Activated CD4-positive, alpha-beta memory T cell treated with anti-CD3 and anti-CD28 coated beads, Interleukin-2, amount 10 ng/mL, durations not matched to agents 7 days and 5 days (primary cell): ENCODE measurements at regions not wholly inside any gene's neighbourhood (a gene's known extent, or its start where the extent isn't known, plus 50 kb on each side); places are given as distances from the start of the nearest gene placed in this dataset.

ENCODE experiments used
- CTCF ChIA-PET: fragments of 350-600 bp; sonication (Branson Sonifier 250); formaldehyde crosslinking; loops from one replicate; lab custom pipeline; 2021; ENCODE audit warnings: antibody characterized with exemption, inconsistent platforms; lab: Charles Lee
- POLR2A ChIA-PET: fragments of 350-600 bp; sonication (Branson Sonifier 250); formaldehyde crosslinking; loops from one replicate; lab custom pipeline; 2021; ENCODE audit warnings: antibody characterized with exemption; lab: Charles Lee
- DNase-seq: peaks from one replicate; pipeline ENCODE4 v3.0.0-alpha.2; 2020
- H3K27ac Mint-ChIP-seq: one replicate; pipeline ENCODE4 v1.8.0; 2021; ENCODE audit warnings: mild to moderate bottlenecking, mixed read lengths
- H3K27me3 Mint-ChIP-seq: one replicate; pipeline ENCODE4 v1.8.0; 2021; ENCODE audit warnings: mixed read lengths
- H3K36me3 Mint-ChIP-seq: one replicate; pipeline ENCODE4 v1.8.0; 2021; ENCODE audit warnings: low read depth, mixed read lengths
- H3K4me1 Mint-ChIP-seq: one replicate; pipeline ENCODE4 v1.8.0; 2021; ENCODE audit warnings: mixed read lengths
- H3K4me3 Mint-ChIP-seq: one replicate; pipeline ENCODE4 v1.8.0; 2021; ENCODE audit warnings: mild to moderate bottlenecking, mixed read lengths
- H3K9me3 Mint-ChIP-seq: one replicate; pipeline ENCODE4 v1.8.0; 2021; ENCODE audit warnings: mixed read lengths

DNA sequence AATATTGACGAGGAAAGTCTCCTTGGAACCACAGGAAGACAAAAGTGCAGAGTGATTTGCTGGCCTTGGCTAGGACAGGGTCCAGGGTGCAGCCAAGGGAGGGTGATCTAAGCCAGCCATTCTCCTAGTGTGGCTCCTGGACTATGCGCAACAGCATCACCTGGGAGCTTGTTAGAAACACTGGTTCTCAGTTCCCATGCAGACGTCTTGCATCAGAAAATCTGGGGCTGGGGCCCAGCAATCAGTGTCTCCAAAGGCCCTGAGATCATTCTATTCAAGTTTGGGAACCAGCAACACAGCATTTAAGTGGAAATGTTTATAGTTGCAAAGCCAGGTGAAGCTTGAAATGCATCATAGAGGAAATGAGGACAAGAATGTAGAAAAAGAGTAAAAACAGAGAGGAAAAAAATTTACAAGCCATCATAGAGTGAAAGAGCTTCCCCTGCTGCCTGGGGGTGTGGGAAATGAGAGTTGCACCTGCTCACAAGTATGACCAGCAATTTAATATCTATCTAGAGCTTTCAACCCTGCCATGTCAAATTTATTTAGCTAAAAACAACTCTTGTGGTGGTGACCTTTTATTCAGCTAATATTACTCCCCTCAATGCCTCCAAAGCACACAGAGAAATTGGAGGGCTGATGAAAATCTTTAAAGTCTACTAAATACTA is 54.4 kb upstream of the SEC11C start:
- H3K27ac Mint-ChIP-seq, result no peak overlapping the region
- H3K36me3 Mint-ChIP-seq, result no peaks in the 10 kb centered on the region
- peaks cover 4% of the 10 kb centered on the region for H3K4me1 Mint-ChIP-seq
- H3K27me3 Mint-ChIP-seq, result peaks cover 18% of the 10 kb centered on the region
- POLR2A ChIA-PET, result no interaction called here
- H3K9me3 Mint-ChIP-seq, result no peaks in the 10 kb centered on the region
- CTCF ChIA-PET, result interaction anchor here (0.6 to 2.6 kb wide), 9 partner anchors 13 to 317 kb away, joined by 3 to 19 read pairs (median 4); no protein-coding TSS in a partner anchor
- no peak overlapping the region for H3K4me3 Mint-ChIP-seq
- DNase-seq, result no peak

DNA sequence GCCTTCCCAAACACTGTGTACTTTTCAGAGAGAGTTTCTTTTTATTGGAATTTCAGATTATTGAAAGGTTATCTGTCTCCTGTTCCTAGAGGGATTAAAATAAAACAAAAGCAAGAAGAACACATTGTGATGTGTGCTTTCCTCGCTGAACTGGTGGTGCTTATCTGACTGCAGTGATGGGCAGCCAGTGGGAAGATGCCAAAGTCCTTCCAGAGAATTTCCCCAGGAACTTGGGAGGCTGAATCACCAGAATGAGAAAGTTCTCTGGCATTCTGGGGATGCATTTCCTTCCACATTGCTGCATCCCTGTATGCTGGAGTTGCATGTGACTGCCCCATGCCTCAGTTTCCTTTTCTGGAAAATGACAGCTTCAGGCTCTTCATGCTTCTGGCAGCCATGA is 53.9 kb upstream of the SEC11C start:
- ChIA-PET CTCF (interaction anchor here (1.6 to 2.6 kb wide), 4 partner anchors 13 to 317 kb away, joined by 5 to 19 read pairs (median 11); no protein-coding TSS in a partner anchor), POLR2A (no interaction called here)
- no peak for DNase-seq
- Mint-ChIP-seq H3K36me3 (no peaks in the 10 kb centered on the region), H3K4me3 (no peak overlapping the region), H3K27ac (no peak overlapping the region), H3K9me3 (no peaks in the 10 kb centered on the region), H3K27me3 (peaks cover 18% of the 10 kb centered on the region), H3K4me1 (peaks cover 4% of the 10 kb centered on the region)

DNA sequence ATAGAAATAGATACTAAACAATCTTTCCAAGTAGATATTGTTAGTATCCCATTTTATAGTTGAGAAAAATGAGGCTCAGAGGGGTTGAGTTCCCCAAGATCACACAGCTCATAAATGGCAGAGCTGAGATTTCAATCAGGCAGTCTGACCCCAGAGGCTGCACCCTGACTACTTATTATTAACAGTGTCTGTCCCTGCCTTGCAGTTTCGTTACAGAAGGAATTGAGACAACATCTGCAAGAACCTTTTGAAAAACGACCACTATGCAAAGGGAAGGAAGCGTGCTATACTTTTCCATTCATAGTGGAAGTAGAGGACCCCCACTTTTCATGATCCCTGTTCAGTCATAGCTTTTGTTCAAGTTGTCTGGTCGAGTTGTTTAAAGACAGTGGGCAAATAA is 53.2 kb upstream of the SEC11C start:
- no peak overlapping the region for H3K4me3 Mint-ChIP-seq
- DNase-seq, result no peak
- CTCF ChIA-PET, result no interaction called here
- H3K9me3 Mint-ChIP-seq, result no peaks in the 10 kb centered on the region
- H3K36me3 Mint-ChIP-seq, result no peaks in the 10 kb centered on the region
- H3K4me1 Mint-ChIP-seq, result peaks cover 4% of the 10 kb centered on the region
- H3K27me3 Mint-ChIP-seq, result peaks cover 18% of the 10 kb centered on the region
- POLR2A ChIA-PET, result interaction anchor here (0.7 kb wide), 1 partner anchor 268 kb away, joined by 3 read pairs; no protein-coding TSS in a partner anchor
- no peak overlapping the region for H3K27ac Mint-ChIP-seq

DNA sequence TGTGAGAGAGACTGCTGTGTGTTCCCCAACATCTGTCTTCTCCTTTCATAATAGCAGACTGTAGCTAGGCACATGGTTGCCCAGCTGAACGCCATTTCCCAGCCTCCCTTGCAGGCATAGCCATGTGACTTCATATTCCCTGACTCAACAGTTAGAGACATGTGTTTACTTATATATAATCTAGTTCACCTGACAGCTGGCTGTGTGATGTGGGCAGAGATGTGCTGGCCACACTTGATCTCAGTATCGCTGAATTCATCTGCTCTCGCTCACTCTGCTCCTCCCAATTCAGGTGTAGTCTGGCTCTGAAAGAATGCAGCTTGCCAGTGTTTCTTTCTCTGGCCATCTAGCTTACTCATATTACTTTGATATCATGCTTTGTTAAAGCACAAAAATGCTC is 52.3 kb upstream of the SEC11C start:
- Mint-ChIP-seq H3K4me1 (peaks cover 4% of the 10 kb centered on the region), H3K27me3 (peaks cover 18% of the 10 kb centered on the region), H3K4me3 (no peak overlapping the region), H3K36me3 (no peaks in the 10 kb centered on the region), H3K27ac (no peak overlapping the region), H3K9me3 (no peaks in the 10 kb centered on the region)
- no peak for DNase-seq
- POLR2A ChIA-PET, result no interaction called here
- CTCF ChIA-PET, result no interaction called here
